ENCODE measurements at regions not wholly inside any gene's neighbourhood (a gene's known extent, or its start where the extent isn't known, plus 50 kb on each side); places are given as distances from the start of the nearest gene placed in this dataset.

GRCh38 chr18:47547539-47548202 lies 296.2 kb upstream of the SKOR2 start:
- no peak for DNase-seq (ENCODE audit: low read depth)

GRCh38 chr18:47545613-47546012 lies 294.2 kb upstream of the SKOR2 start:
- DNase-seq (ENCODE audit: low read depth), result no peak

GRCh38 chr18:47543080-47543479 lies 291.6 kb upstream of the SKOR2 start:
- DNase-seq (ENCODE audit: low read depth), result no peak

GRCh38 chr18:47542551-47542950 lies 291.1 kb upstream of the SKOR2 start:
- DNase-seq (ENCODE audit: low read depth), result no peak

- DNase-seq (ENCODE audit: low read depth), result no peak
Measured at GRCh38 chr18:47531717-47532116, 280.3 kb upstream of the SKOR2 start.

GRCh38 chr18:47530695-47531094 lies 279.2 kb upstream of the SKOR2 start:
- DNase-seq (ENCODE audit: low read depth), result no peak

GRCh38 chr18:47528343-47528742 lies 276.9 kb upstream of the SKOR2 start:
- DNase-seq (ENCODE audit: low read depth), result no peak

- DNase-seq (ENCODE audit: low read depth), result no peak
Measured at GRCh38 chr18:47526147-47526546, 274.7 kb upstream of the SKOR2 start.

GRCh38 chr18:47522359-47522758 lies 270.9 kb upstream of the SKOR2 start:
- DNase-seq (ENCODE audit: low read depth), result no peak

GRCh38 chr18:47520263-47520662 lies 268.8 kb upstream of the SKOR2 start:
- DNase-seq (ENCODE audit: low read depth), result no peak

- no peak for DNase-seq (ENCODE audit: low read depth)
Measured at GRCh38 chr18:47519706-47520105, 268.2 kb upstream of the SKOR2 start.

GRCh38 chr18:47519277-47519676 lies 267.8 kb upstream of the SKOR2 start:
- no peak for DNase-seq (ENCODE audit: low read depth)

GRCh38 chr18:47513614-47514013 lies 262.2 kb upstream of the SKOR2 start:
- no peak for DNase-seq (ENCODE audit: low read depth)

GRCh38 chr18:47512726-47513435 lies 261.4 kb upstream of the SKOR2 start:
- no peak for DNase-seq (ENCODE audit: low read depth)

GRCh38 chr18:47512056-47512455 lies 260.6 kb upstream of the SKOR2 start:
- no peak for DNase-seq (ENCODE audit: low read depth)

- DNase-seq (ENCODE audit: low read depth), result no peak
Measured at GRCh38 chr18:47510831-47511230, 259.4 kb upstream of the SKOR2 start.

- DNase-seq (ENCODE audit: low read depth), result no peak
Measured at GRCh38 chr18:47507651-47508050, 256.2 kb upstream of the SKOR2 start.

- no peak for DNase-seq (ENCODE audit: low read depth)
Measured at GRCh38 chr18:47506897-47507296, 255.4 kb upstream of the SKOR2 start.

- DNase-seq (ENCODE audit: low read depth), result no peak
Measured at GRCh38 chr18:47501946-47502345, 250.5 kb upstream of the SKOR2 start.

- DNase-seq (ENCODE audit: low read depth), result no peak
Measured at GRCh38 chr18:47500930-47501329, 249.5 kb upstream of the SKOR2 start.

- DNase-seq (ENCODE audit: low read depth), result no peak
Measured at GRCh38 chr18:47492691-47493090, 241.2 kb upstream of the SKOR2 start.

GRCh38 chr18:47490882-47491281 lies 239.4 kb upstream of the SKOR2 start:
- no peak for DNase-seq (ENCODE audit: low read depth)

- no peak for DNase-seq (ENCODE audit: low read depth)
Measured at GRCh38 chr18:47485221-47485797, 233.8 kb upstream of the SKOR2 start.

- DNase-seq (ENCODE audit: low read depth), result no peak
Measured at GRCh38 chr18:47484068-47484467, 232.6 kb upstream of the SKOR2 start.
